Neuron (in vitro differentiated cells): ENCODE measurements at regions not wholly inside any gene's neighbourhood (a gene's known extent, or its start where the extent isn't known, plus 50 kb on each side); places are given as distances from the start of the nearest gene placed in this dataset.
"Not testable (repeated sequence)": the region's sequence is repeated elsewhere in the genome, so short reads cannot be mapped to it uniquely, and the experiment has no call there.

Experiments used
- H2AFZ ChIP-seq: one replicate; pipeline ENCODE4 v1.6.1; 2013; ENCODE audit warnings: low read depth, mild to moderate bottlenecking, inconsistent platforms, low read length, moderate library complexity
- H3K27me3 ChIP-seq: one replicate; pipeline ENCODE4 v1.6.1; 2013; ENCODE audit warnings: low read length; ENCODE audit not compliant: insufficient read depth
- H3K36me3 ChIP-seq: one replicate; pipeline ENCODE4 v1.6.1; 2013; ENCODE audit warnings: low read length; ENCODE audit not compliant: insufficient read depth
- H3K4me1 ChIP-seq: one replicate; pipeline ENCODE4 v1.6.1; 2013; ENCODE audit warnings: low read length; ENCODE audit not compliant: insufficient read depth
- H3K4me3 ChIP-seq: 2 replicates; pipeline ENCODE4 v1.5.1; 2013; ENCODE audit warnings: mild to moderate bottlenecking, low read length, moderate library complexity
- H3K9me3 ChIP-seq: one replicate; pipeline ENCODE4 v1.6.1; 2013; ENCODE audit warnings: low read length

GRCh38 chr6:17216972-17217371, 64.2 kb upstream of the RBM24 start:
- H3K36me3 ChIP-seq, H3K27me3 ChIP-seq, H3K4me3 ChIP-seq, H2AFZ ChIP-seq, H3K9me3 ChIP-seq: not testable (repeated sequence)
- peaks cover 12% of the 10 kb centered on the region for H3K4me1 ChIP-seq

GRCh38 chr6:17218023-17218748, 63.0 kb upstream of the RBM24 start:
- Histone ChIP-seq H3K36me3 (no peaks in the 10 kb centered on the region), H3K9me3 (no peaks in the 10 kb centered on the region), H3K4me3 (no peak overlapping the region)

DNA sequence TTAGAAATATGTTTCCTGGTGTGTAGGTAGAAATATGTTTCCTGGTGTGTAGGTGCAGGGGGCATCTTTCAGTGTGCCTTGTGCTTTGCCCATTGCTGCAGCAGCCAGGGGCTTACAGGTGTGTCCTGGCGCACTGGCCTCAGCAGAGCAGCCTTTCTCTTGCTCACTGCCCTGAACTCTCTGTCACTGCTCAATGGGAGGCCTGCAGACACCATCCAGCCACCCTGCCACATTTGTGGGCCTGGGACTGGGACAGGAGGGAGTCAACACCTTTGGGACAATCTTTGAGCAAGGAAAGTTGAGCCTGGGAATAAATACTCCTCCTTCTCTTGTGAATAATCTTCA, 62.4 kb upstream of the RBM24 start:
- Histone ChIP-seq H2AFZ (no peak overlapping the region), H3K36me3 (no peaks in the 10 kb centered on the region), H3K4me1 (no peaks in the 10 kb centered on the region), H3K27me3 (no peaks in the 10 kb centered on the region), H3K4me3 (no peak overlapping the region), H3K9me3 (no peaks in the 10 kb centered on the region)

More at GRCh38 chr6:17218023-17218748, 63.0 kb upstream of the RBM24 start:
- Histone ChIP-seq H3K27me3 (no peaks in the 10 kb centered on the region), H2AFZ (no peak overlapping the region), H3K4me1 (peaks cover under 1% of the 10 kb centered on the region)

- Histone ChIP-seq H2AFZ (no peak overlapping the region), H3K36me3 (no peaks in the 10 kb centered on the region), H3K4me3 (no peak overlapping the region), H3K27me3 (no peaks in the 10 kb centered on the region), H3K9me3 (no peaks in the 10 kb centered on the region), H3K4me1 (no peaks in the 10 kb centered on the region)
Measured at GRCh38 chr6:17219098-17219497, 62.1 kb upstream of the RBM24 start.

GRCh38 chr6:17220040-17220910, 60.9 kb upstream of the RBM24 start:
- no peaks in the 10 kb centered on the region for H3K36me3 ChIP-seq
- H3K4me3 ChIP-seq: no peak overlapping the region
- H3K27me3 ChIP-seq: no peaks in the 10 kb centered on the region
- H2AFZ ChIP-seq: no peak overlapping the region
- H3K9me3 ChIP-seq: no peaks in the 10 kb centered on the region
- no peaks in the 10 kb centered on the region for H3K4me1 ChIP-seq

DNA sequence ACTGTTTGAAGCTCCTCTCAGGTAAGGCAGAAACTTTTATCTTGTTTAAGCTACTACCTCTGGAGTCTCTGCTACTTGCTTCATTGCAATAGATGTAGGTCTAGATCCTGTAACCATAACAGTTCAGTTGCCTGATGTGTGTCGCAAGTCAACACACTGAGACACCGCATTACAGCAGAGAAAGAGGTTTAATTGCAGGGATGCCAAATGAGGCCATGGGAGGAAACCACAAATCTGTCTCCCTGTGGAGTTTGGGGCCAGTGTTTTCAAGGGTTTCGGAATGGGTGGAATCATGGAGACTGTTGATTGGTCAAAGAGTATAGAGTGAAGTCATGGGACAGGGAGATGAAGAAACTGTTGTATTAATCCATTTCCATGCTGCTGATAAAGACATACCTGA, 57.1 kb upstream of the RBM24 start:
- no peak overlapping the region for H2AFZ ChIP-seq
- no peaks in the 10 kb centered on the region for H3K36me3 ChIP-seq
- no peak overlapping the region for H3K4me3 ChIP-seq
- no peaks in the 10 kb centered on the region for H3K9me3 ChIP-seq
- no peaks in the 10 kb centered on the region for H3K4me1 ChIP-seq
- no peaks in the 10 kb centered on the region for H3K27me3 ChIP-seq

DNA sequence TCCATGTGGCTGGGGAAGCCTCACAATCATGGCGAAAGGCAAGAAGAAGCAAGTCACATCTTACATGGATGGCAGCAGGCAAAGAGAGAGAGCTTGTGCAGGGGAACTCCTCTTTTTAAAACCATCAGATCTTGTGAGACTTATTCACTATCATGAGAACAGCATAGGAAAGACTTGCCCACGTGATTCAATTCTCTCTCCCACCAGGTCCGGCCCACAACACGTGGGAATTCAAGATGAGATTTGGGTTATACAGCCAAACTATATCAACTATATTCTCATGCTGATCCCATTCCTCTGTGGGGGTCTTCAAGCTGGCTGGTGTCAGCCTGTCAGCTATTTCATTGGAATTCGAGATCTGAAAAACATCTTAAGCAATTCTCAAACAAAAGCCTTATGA, 56.7 kb upstream of the RBM24 start:
- not testable (repeated sequence) for H2AFZ ChIP-seq, H3K36me3 ChIP-seq, H3K4me1 ChIP-seq, H3K27me3 ChIP-seq, H3K4me3 ChIP-seq, H3K9me3 ChIP-seq

DNA sequence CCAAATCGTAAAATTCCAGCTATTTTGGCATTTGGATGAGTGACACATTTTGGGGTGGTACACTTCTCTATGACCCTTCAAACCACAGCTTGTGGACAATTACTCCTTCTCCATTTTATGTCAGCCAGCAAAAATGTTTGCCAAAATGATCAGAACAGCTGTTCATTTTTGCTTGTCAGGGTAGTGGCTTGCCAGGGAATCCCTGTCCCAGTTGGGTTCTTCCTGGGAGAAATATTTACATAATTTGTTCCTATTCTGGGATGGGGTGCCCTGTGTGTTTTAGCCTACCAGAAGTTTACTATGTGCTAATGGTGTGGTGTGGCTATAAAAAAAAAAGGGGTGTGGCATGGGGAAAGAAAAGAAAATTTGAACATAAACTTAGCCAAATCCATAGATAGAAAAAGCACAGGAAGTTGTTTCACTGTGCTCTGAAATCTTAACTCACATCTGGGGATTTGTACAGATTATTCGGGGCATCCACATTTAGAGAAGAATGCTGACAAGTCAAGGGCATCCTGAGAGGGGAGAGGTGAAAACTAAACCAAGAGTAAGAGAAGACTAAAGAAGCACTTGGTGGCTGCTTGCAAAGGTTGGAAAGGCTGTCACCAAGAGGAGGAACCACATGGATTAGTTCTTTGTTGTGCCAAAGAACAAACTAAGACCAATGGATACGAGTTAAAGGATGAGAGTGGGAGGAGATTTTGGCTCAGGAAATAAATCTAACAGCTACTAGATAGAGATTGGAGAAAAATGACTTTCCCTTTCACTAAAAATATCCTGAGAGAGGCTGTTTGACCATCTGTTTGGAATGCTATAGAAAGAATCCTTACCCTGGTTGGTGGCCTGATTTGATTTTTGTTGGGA, 55.2 kb upstream of the RBM24 start:
- Histone ChIP-seq H3K4me3 (no peak overlapping the region), H3K27me3 (no peaks in the 10 kb centered on the region)

DNA sequence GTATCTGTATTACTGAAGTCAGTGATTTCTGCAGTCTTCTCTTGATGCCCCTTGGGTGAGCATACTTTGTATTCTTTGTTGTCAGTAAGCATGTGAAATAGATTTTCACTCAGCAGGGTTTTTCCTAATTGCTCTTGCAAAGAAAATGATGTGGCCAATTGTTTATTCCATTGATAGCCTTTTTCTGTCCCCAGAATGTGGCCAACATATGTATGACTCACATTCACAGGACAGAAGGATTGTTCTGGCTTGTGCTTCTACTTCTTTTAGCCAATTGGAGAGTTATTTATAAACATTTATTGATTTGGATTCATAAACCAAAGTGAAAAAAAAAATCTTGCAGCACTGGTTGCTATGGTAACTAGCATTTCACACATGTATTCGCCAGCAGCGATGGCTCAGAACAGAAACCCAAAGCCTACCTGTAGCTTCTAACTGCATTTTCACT, 54.4 kb upstream of the RBM24 start:
- Histone ChIP-seq H3K36me3 (no peaks in the 10 kb centered on the region), H3K4me1 (no peaks in the 10 kb centered on the region), H3K9me3 (no peaks in the 10 kb centered on the region), H3K4me3 (no peak overlapping the region), H3K27me3 (no peaks in the 10 kb centered on the region), H2AFZ (no peak overlapping the region)

More for the DNA sequence above, 55.2 kb upstream of the RBM24 start:
- H3K4me1 ChIP-seq: no peaks in the 10 kb centered on the region
- H3K36me3 ChIP-seq: no peaks in the 10 kb centered on the region
- no peak overlapping the region for H2AFZ ChIP-seq
- H3K9me3 ChIP-seq: no peaks in the 10 kb centered on the region

DNA sequence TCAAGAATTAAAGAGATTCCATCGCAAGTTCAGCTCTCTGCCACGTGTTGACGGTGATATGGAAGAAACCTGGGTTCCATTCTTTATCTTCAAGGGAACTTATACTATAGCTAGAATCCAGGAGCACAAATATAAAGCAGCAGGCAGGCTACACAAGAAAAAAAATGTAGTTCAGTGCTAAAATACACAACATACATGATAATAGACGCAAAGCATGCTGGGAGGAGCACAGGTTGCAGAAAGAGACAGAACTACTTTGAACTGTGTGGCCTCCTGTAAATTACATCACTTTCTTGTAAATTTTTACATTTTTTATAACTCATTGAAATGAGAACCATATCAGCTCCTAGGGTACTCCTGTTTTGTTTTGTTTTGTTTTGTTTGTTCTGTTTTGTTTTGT, 53.8 kb upstream of the RBM24 start:
- Histone ChIP-seq H3K27me3 (no peaks in the 10 kb centered on the region), H3K9me3 (no peaks in the 10 kb centered on the region), H2AFZ (no peak overlapping the region), H3K4me1 (no peaks in the 10 kb centered on the region), H3K4me3 (no peak overlapping the region), H3K36me3 (no peaks in the 10 kb centered on the region)
